GM12878 (cell line): ENCODE measurements at regions not wholly inside any gene's neighbourhood (a gene's known extent, or its start where the extent isn't known, plus 50 kb on each side); places are given as distances from the start of the nearest gene placed in this dataset.

Source experiments
- ATAC-seq: fragments of 200-7000 bp; cut with Tn5 transposase; 3 replicates; pipeline ENCODE4 v1.9.1; 2020; ENCODE audit warnings: mild to moderate bottlenecking, moderate library complexity
- BruUV-seq: library from RNA; stranded (reverse); fragments of 400-500 nt; replicated peaks from 2 replicates; lab custom pipeline; 2021; lab: Mats Ljungman, UMichigan
- CTCF ChIA-PET: fragments of 300-600 bp; sonication (Branson Sonifier 250); formaldehyde crosslinking; extraction: SDS; loops from one replicate; lab custom pipeline; 2021; ENCODE audit warnings: inconsistent platforms; lab: Yijun Ruan, JAX
- POLR2A ChIA-PET: fragments of 350-600 bp; formaldehyde crosslinking; extraction: SDS; loops from one replicate; lab custom pipeline; 2021; ENCODE audit warnings: inconsistent platforms; lab: Charles Lee
- RAD21 ChIA-PET: fragments of 300-600 bp; sonication (Branson Sonifier 250); formaldehyde crosslinking; loops from one replicate; lab custom pipeline; 2023; ENCODE audit warnings: antibody characterized with exemption; ENCODE audit not compliant: unreplicated experiment; lab: Charles Lee
- SMC1A ChIA-PET: fragments of 300-600 bp; sonication (Branson Sonifier 250); formaldehyde crosslinking; loops from one replicate; lab custom pipeline; 2023; ENCODE audit not compliant: unreplicated experiment, uncharacterized antibody; lab: Charles Lee
- DNase-seq: peaks from one replicate; pipeline ENCODE4 v3.0.0-alpha.2; 2011; ENCODE audit warnings: low read depth, low spot score
- FAIRE-seq: peaks from 3 replicates; lab custom pipeline; 2011; peaks lifted over from hg19 to GRCh38; lab: Jason Lieb, UNC
- H2AFZ ChIP-seq: 2 replicates; pipeline ENCODE4 v1.6.0; 2011; ENCODE audit warnings: low read depth, low read length, control low read depth; ENCODE audit not compliant: control insufficient read depth
- H3K27ac ChIP-seq: 2 replicates; pipeline ENCODE4 v1.5.1; 2011; ENCODE audit warnings: control low read depth; ENCODE audit not compliant: control insufficient read depth, insufficient read depth
- H3K27me3 ChIP-seq, 2 experiments: replicated peaks in 1 of 2; 2 replicates each; pipeline versions ENCODE4 v1.6.0 to v1.6.1; 2011; ENCODE audit warnings: low read length in 1 of 2; ENCODE audit not compliant: control insufficient read depth in 2 of 2, insufficient read depth in 2 of 2
- H3K36me3 ChIP-seq, 2 experiments: 2 replicates each; pipeline ENCODE4 v1.5.1; 2011; ENCODE audit warnings: low read length in 1 of 2; ENCODE audit not compliant: control insufficient read depth in 2 of 2, insufficient read depth in 2 of 2
- H3K4me1 ChIP-seq: 2 replicates; pipeline ENCODE4 v1.6.1; 2011; ENCODE audit warnings: mild to moderate bottlenecking, low read length, moderate library complexity, mixed read lengths; ENCODE audit not compliant: control insufficient read depth, insufficient read depth
- H3K4me2 ChIP-seq: 2 replicates; pipeline ENCODE4 v1.6.0; 2011; ENCODE audit warnings: control low read depth; ENCODE audit not compliant: control insufficient read depth, insufficient read depth
- H3K4me3 ChIP-seq: fragments of 200-600 bp; sonication (generic); 2 replicates; pipeline ENCODE4 v1.5.1; 2016
- H3K79me2 ChIP-seq: 2 replicates; pipeline ENCODE4 v1.6.0; 2011; ENCODE audit warnings: low read length; ENCODE audit not compliant: control insufficient read depth, insufficient read depth
- H3K9ac ChIP-seq: 2 replicates; pipeline ENCODE4 v1.8.0; 2011; ENCODE audit warnings: low read length, control low read depth, mixed read lengths; ENCODE audit not compliant: control insufficient read depth, insufficient read depth
- H3K9me3 ChIP-seq: replicated peaks from 3 replicates; pipeline ENCODE4 v1.5.1; 2011; ENCODE audit warnings: mild to moderate bottlenecking, low read length; ENCODE audit not compliant: control insufficient read depth, insufficient read depth
- H4K20me1 ChIP-seq: 2 replicates; pipeline ENCODE4 v1.6.0; 2011; ENCODE audit not compliant: control insufficient read depth, insufficient read depth
- BCL3 ChIP-seq: IDR thresholded peaks from 2 replicates; pipeline ENCODE4 v1.6.1; 2011; ENCODE audit warnings: borderline replicate concordance, low read depth, mild to moderate bottlenecking, moderate library complexity, low read length; ENCODE audit not compliant: insufficient read depth, poor library complexity, severe bottlenecking
- E2F8 ChIP-seq: fragments of 450-650 bp; IDR thresholded peaks from 2 replicates; pipeline ENCODE4 v1.6.1; 2018; ENCODE audit warnings: mild to moderate bottlenecking, low read depth, moderate library complexity; ENCODE audit not compliant: partially characterized antibody
- IKZF2 ChIP-seq, 2 experiments: fragments of 450-650 bp; IDR thresholded peaks; 2 replicates each; pipeline ENCODE4 v1.6.1; 2017; ENCODE audit warnings: mild to moderate bottlenecking in 2 of 2, moderate library complexity in 2 of 2
- IRF4 ChIP-seq: IDR thresholded peaks from 2 replicates; pipeline ENCODE4 v1.6.1; 2011; ENCODE audit warnings: low read depth, low read length
- NFIC ChIP-seq: IDR thresholded peaks from 2 replicates; pipeline ENCODE4 v1.6.1; 2012; ENCODE audit warnings: low read depth, mild to moderate bottlenecking, inconsistent platforms, low read length, moderate library complexity
- PKNOX1 ChIP-seq: fragments of 450-650 bp; IDR thresholded peaks from 2 replicates; pipeline ENCODE4 v1.6.1; 2016; ENCODE audit warnings: mild to moderate bottlenecking
- PRDM15 ChIP-seq: fragments of 450-650 bp; formaldehyde crosslinking; IDR thresholded peaks from 2 replicates; pipeline ENCODE4 v1.4.0; 2020; ENCODE audit warnings: mild to moderate bottlenecking, moderate library complexity
- SP1 ChIP-seq: IDR thresholded peaks from one replicate; pipeline ENCODE4 v1.6.1; 2011; ENCODE audit warnings: low read depth, low read length
- WGBS: methylation state at CpG from one replicate; pipeline ENCODE4 v1.1.6; 2016; ENCODE audit warnings: low lambda C conversion rate; ENCODE audit not compliant: insufficient replicate concordance, insufficient coverage; ENCODE audit errors: missing lambda C conversion rate; 5-methylcytosine and 5-hydroxymethylcytosine counted together
- in situ Hi-C: fragments of 300-500 bp; cut with MboI; formaldehyde crosslinking; loops from 9 replicates; pipeline ENCODE4 v1.14.3; 2018; ENCODE audit warnings: mixed read lengths
- intact Hi-C: fragments of 100-400 bp; cut with micrococcal nuclease; formaldehyde crosslinking; loops from one replicate; pipeline ENCODE4 v1.14.2; 2022; ENCODE audit not compliant: unreplicated experiment

- Histone ChIP-seq H3K4me3 (no peak overlapping the region), H4K20me1 (no peaks in the 10 kb centered on the region), H3K36me3 (no peaks in the 10 kb centered on the region), H3K9me3 (no peaks in the 10 kb centered on the region; the same call in 2 of the 3 replicates), H3K9ac (no peak overlapping the region), H3K4me1 (no peaks in the 10 kb centered on the region), H2AFZ (no peak overlapping the region), H3K27ac (no peak overlapping the region), H3K27me3 (peaks cover 4 to 7% of the 10 kb centered on the region in 2 experiments), H3K79me2 (no peaks in the 10 kb centered on the region)
- 0% methylated on average over 3 of the region's 3 CpGs for WGBS
- ChIA-PET CTCF (no interaction called here), RAD21 (no interaction called here), POLR2A (no interaction called here)
- no peak for FAIRE-seq
- no peak for DNase-seq
- no peak for ATAC-seq
- TF ChIP-seq PKNOX1 (no peak), IKZF2 (IDR thresholded peaks at IDR 0.05) (no peak), NFIC (no peak)
- TF ChIP-seq, all 136 proteins: peak for 0
- intact Hi-C loops (no loop called here), in situ Hi-C loops (no loop called here)
- BruUV-seq, result no TSS peak
- no peak overlapping the region for H3K4me2 ChIP-seq
- SMC1A ChIA-PET, result no interaction called here
Measured at GRCh38 chr1:13889495-13889894, 189.5 kb downstream of the PRDM2 start.

GRCh38 chr1:13890766-13891165, 190.8 kb downstream of the PRDM2 start:
- no peak overlapping the region for H3K4me3 ChIP-seq
- H3K9me3 ChIP-seq, result no peaks in the 10 kb centered on the region; the same call in 2 of the 3 replicates
- in situ Hi-C loops, result no loop called here
- H3K27me3 ChIP-seq, result peaks cover 5 to 7% of the 10 kb centered on the region in 2 experiments
- no peaks in the 10 kb centered on the region for H3K79me2 ChIP-seq
- no peaks in the 10 kb centered on the region for H4K20me1 ChIP-seq
- SMC1A ChIA-PET, result interaction anchor here (0.6 kb wide), 1 partner anchor 199 kb away, joined by 3 read pairs; no protein-coding TSS in a partner anchor
- CTCF ChIA-PET, result interaction anchor here (0.7 kb wide), 1 partner anchor 843 kb away, joined by 3 read pairs; no protein-coding TSS in a partner anchor
- 67% methylated on average over 2 of the region's 2 CpGs for WGBS
- no peaks in the 10 kb centered on the region for H3K36me3 ChIP-seq
- FAIRE-seq, result no peak
- no peak overlapping the region for H3K27ac ChIP-seq
- H2AFZ ChIP-seq, result no peak overlapping the region
- intact Hi-C loops, result no loop called here
- RAD21 ChIA-PET, result no interaction called here
- no peak for ATAC-seq
- DNase-seq, result no peak
- no TSS peak for BruUV-seq
- POLR2A ChIA-PET, result no interaction called here
- no peak overlapping the region for H3K9ac ChIP-seq
- no peak overlapping the region for H3K4me2 ChIP-seq
- no peaks in the 10 kb centered on the region for H3K4me1 ChIP-seq
- TF ChIP-seq SP1, result no peak
- no peak for TF ChIP-seq PRDM15
- TF ChIP-seq E2F8, result no peak
- no peak for TF ChIP-seq BCL3
- no peak for TF ChIP-seq IRF4
